ENCODE measurements at regions not wholly inside any gene's neighbourhood (a gene's known extent, or its start where the extent isn't known, plus 50 kb on each side); places are given as distances from the start of the nearest gene placed in this dataset.
"Not testable (repeated sequence)": the region's sequence is repeated elsewhere in the genome, so short reads cannot be mapped to it uniquely, and the experiment has no call there.

GRCh38 chr12:17076811-17077210 is 470.8 kb upstream of the LMO3 start:
- no peak for DNase-seq

GRCh38 chr12:17076028-17076744 is 470.2 kb upstream of the LMO3 start:
- DNase-seq = no peak

- no peak for DNase-seq
These were observed 458.9 kb upstream of the LMO3 start for GRCh38 chr12:17064834-17065233.

- DNase-seq = no peak
These were observed 456.5 kb upstream of the LMO3 start for GRCh38 chr12:17062267-17063036.

- DNase-seq = no peak
These were observed 454.3 kb upstream of the LMO3 start for GRCh38 chr12:17060260-17060659.

- no peak for DNase-seq
These were observed 450.6 kb upstream of the LMO3 start for GRCh38 chr12:17056546-17056945.

GRCh38 chr12:17038923-17039322 is 433.0 kb upstream of the LMO3 start:
- DNase-seq = no peak

- DNase-seq = no peak
These were observed 429.4 kb upstream of the LMO3 start for GRCh38 chr12:17035372-17035771.

GRCh38 chr12:17030338-17030737 is 424.4 kb upstream of the LMO3 start:
- DNase-seq = no peak

- no peak for DNase-seq
These were observed 422.4 kb upstream of the LMO3 start for GRCh38 chr12:17028348-17028747.

- DNase-seq = not testable (repeated sequence)
These were observed 419.5 kb upstream of the LMO3 start for GRCh38 chr12:17025424-17025823.

- DNase-seq = no peak
These were observed 414.8 kb upstream of the LMO3 start for GRCh38 chr12:17020765-17021164.

- no peak for DNase-seq
These were observed 411.4 kb upstream of the LMO3 start for GRCh38 chr12:17017402-17017801.

GRCh38 chr12:17016116-17016864 is 410.3 kb upstream of the LMO3 start:
- DNase-seq = no peak

GRCh38 chr12:17015501-17015900 is 409.5 kb upstream of the LMO3 start:
- no peak for DNase-seq

- not testable (repeated sequence) for DNase-seq
These were observed 401.6 kb upstream of the LMO3 start for GRCh38 chr12:17007442-17008040.

- not testable (repeated sequence) for DNase-seq
These were observed 392.6 kb upstream of the LMO3 start for GRCh38 chr12:16998538-16998937.

- DNase-seq = no peak
These were observed 378.5 kb upstream of the LMO3 start for GRCh38 chr12:16984484-16984883.

GRCh38 chr12:16972923-16973770 is 367.2 kb upstream of the LMO3 start:
- DNase-seq = no peak

- DNase-seq = no peak
These were observed 356.9 kb upstream of the LMO3 start for GRCh38 chr12:16962889-16963288.

GRCh38 chr12:16955083-16955657 is 349.2 kb upstream of the LMO3 start:
- DNase-seq = no peak
